ENCODE measurements at regions not wholly inside any gene's neighbourhood (a gene's known extent, or its start where the extent isn't known, plus 50 kb on each side); places are given as distances from the start of the nearest gene placed in this dataset.

GRCh38 chr10:128462844-128463243, 336.6 kb upstream of the MKI67 start:
- DNase-seq (ENCODE audit: low read depth in 2 of 3, low spot score in 1 of 3), result no peak

GRCh38 chr10:128463991-128464760, 338.0 kb upstream of the MKI67 start:
- DNase-seq (ENCODE audit: low read depth in 2 of 3, low spot score in 1 of 3), result no peak

- no peak for DNase-seq (ENCODE audit: low read depth in 2 of 3, low spot score in 1 of 3)
These were observed 339.5 kb upstream of the MKI67 start for GRCh38 chr10:128465697-128466096.

- DNase-seq (ENCODE audit: low read depth in 2 of 3, low spot score in 1 of 3), result no peak
These were observed 340.7 kb upstream of the MKI67 start for GRCh38 chr10:128466831-128467371.

GRCh38 chr10:128468462-128468861, 342.2 kb upstream of the MKI67 start:
- no peak for DNase-seq (ENCODE audit: low read depth in 2 of 3, low spot score in 1 of 3)

GRCh38 chr10:128469515-128469914, 343.3 kb upstream of the MKI67 start:
- no peak for DNase-seq (ENCODE audit: low read depth in 2 of 3, low spot score in 1 of 3)

GRCh38 chr10:128470321-128470965, 344.2 kb upstream of the MKI67 start:
- DNase-seq (ENCODE audit: low read depth in 2 of 3, low spot score in 1 of 3), result no peak

GRCh38 chr10:128471151-128471550, 344.9 kb upstream of the MKI67 start:
- DNase-seq (ENCODE audit: low read depth in 2 of 3, low spot score in 1 of 3), result no peak

GRCh38 chr10:128472196-128472595, 346.0 kb upstream of the MKI67 start:
- DNase-seq (ENCODE audit: low read depth in 2 of 3, low spot score in 1 of 3), result no peak

- no peak for DNase-seq (ENCODE audit: low read depth in 2 of 3, low spot score in 1 of 3)
These were observed 347.2 kb upstream of the MKI67 start for GRCh38 chr10:128473396-128473795.

- no peak for DNase-seq (ENCODE audit: low read depth in 2 of 3, low spot score in 1 of 3)
These were observed 347.7 kb upstream of the MKI67 start for GRCh38 chr10:128473911-128474310.

- DNase-seq (ENCODE audit: low read depth in 2 of 3, low spot score in 1 of 3), result no peak
These were observed 348.3 kb upstream of the MKI67 start for GRCh38 chr10:128474571-128474970.

- DNase-seq (ENCODE audit: low read depth in 2 of 3, low spot score in 1 of 3), result no peak
These were observed 349.6 kb upstream of the MKI67 start for GRCh38 chr10:128475686-128476367.

- no peak for DNase-seq (ENCODE audit: low read depth in 2 of 3, low spot score in 1 of 3)
These were observed 350.1 kb upstream of the MKI67 start for GRCh38 chr10:128476368-128476725.

- DNase-seq (ENCODE audit: low read depth in 2 of 3, low spot score in 1 of 3), result no peak
These were observed 350.6 kb upstream of the MKI67 start for GRCh38 chr10:128476845-128477244.

- DNase-seq (ENCODE audit: low read depth in 2 of 3, low spot score in 1 of 3), result no peak
These were observed 354.4 kb upstream of the MKI67 start for GRCh38 chr10:128480601-128481000.

GRCh38 chr10:128481152-128481840, 355.1 kb upstream of the MKI67 start:
- DNase-seq (ENCODE audit: low read depth in 2 of 3, low spot score in 1 of 3), result no peak

GRCh38 chr10:128482052-128482451, 355.8 kb upstream of the MKI67 start:
- DNase-seq (ENCODE audit: low read depth in 2 of 3, low spot score in 1 of 3), result no peak

GRCh38 chr10:128483216-128483615, 357.0 kb upstream of the MKI67 start:
- no peak for DNase-seq (ENCODE audit: low read depth in 2 of 3, low spot score in 1 of 3)

- DNase-seq (ENCODE audit: low read depth in 2 of 3, low spot score in 1 of 3), result no peak
These were observed 357.8 kb upstream of the MKI67 start for GRCh38 chr10:128484041-128484440.

GRCh38 chr10:128485701-128486235, 359.5 kb upstream of the MKI67 start:
- DNase-seq (ENCODE audit: low read depth in 2 of 3, low spot score in 1 of 3), result no peak
